NCI-H2107 treated with DMSO at 0.1 percent for 48 hours (cell line): ENCODE measurements at regions not wholly inside any gene's neighbourhood (a gene's known extent, or its start where the extent isn't known, plus 50 kb on each side); places are given as distances from the start of the nearest gene placed in this dataset.

Experiments used
- DNase-seq: peaks from one replicate; lab custom pipeline; 2025; ENCODE audit not compliant: unreplicated experiment; lab: John Stamatoyannopoulos, UW

- DNase-seq: no peak
Observed at GRCh38 chr1:219279017-219279770, 105.5 kb downstream of the LYPLAL1 start.

GRCh38 chr1:219278288-219278687, 104.6 kb downstream of the LYPLAL1 start:
- no peak for DNase-seq

- no peak for DNase-seq
Observed at GRCh38 chr1:219277304-219278105, 103.8 kb downstream of the LYPLAL1 start.

GRCh38 chr1:219276049-219276738, 102.5 kb downstream of the LYPLAL1 start:
- DNase-seq: peak; percentile 38

GRCh38 chr1:219273088-219273686, 99.5 kb downstream of the LYPLAL1 start:
- DNase-seq: no peak

GRCh38 chr1:219271818-219272535, 98.3 kb downstream of the LYPLAL1 start:
- no peak for DNase-seq

GRCh38 chr1:219269171-219269570, 95.5 kb downstream of the LYPLAL1 start:
- DNase-seq: no peak

- no peak for DNase-seq
Observed at GRCh38 chr1:219266524-219266923, 92.8 kb downstream of the LYPLAL1 start.

GRCh38 chr1:219265026-219265515, 91.4 kb downstream of the LYPLAL1 start:
- no peak for DNase-seq

- DNase-seq: peak; percentile 4
Observed at GRCh38 chr1:219264561-219264960, 90.9 kb downstream of the LYPLAL1 start.
